H9 (cell line): ENCODE measurements at regions not wholly inside any gene's neighbourhood (a gene's known extent, or its start where the extent isn't known, plus 50 kb on each side); places are given as distances from the start of the nearest gene placed in this dataset.

Experiments used
- DNase-seq: peaks from one replicate; pipeline ENCODE4 v3.0.0-alpha.2; 2017
- H2AFZ ChIP-seq: one replicate; pipeline ENCODE4 v1.6.1; 2013; ENCODE audit warnings: mild to moderate bottlenecking, low read length, control low read depth, moderate library complexity
- H2AK5ac ChIP-seq: 2 replicates; pipeline ENCODE4 v1.6.1; 2013; ENCODE audit warnings: low read length, control low read depth, mixed read lengths; ENCODE audit not compliant: insufficient read length
- H2BK120ac ChIP-seq: one replicate; pipeline ENCODE4 v1.6.1; 2013; ENCODE audit warnings: low read depth, mild to moderate bottlenecking, low read length, control low read depth, inconsistent platforms; ENCODE audit not compliant: poor library complexity, severe bottlenecking
- H2BK12ac ChIP-seq: 2 replicates; pipeline ENCODE4 v1.6.1; 2013; ENCODE audit warnings: low read length, control low read depth, mixed read lengths, low read depth; ENCODE audit not compliant: insufficient read length
- H2BK15ac ChIP-seq: 2 replicates; pipeline ENCODE4 v1.6.1; 2013; ENCODE audit warnings: low read depth, low read length, control low read depth
- H2BK20ac ChIP-seq: one replicate; pipeline ENCODE4 v1.6.1; 2013; ENCODE audit warnings: low read depth, mild to moderate bottlenecking, low read length, control low read depth, inconsistent platforms; ENCODE audit not compliant: poor library complexity, severe bottlenecking
- H2BK5ac ChIP-seq: 2 replicates; pipeline ENCODE4 v1.6.1; 2013; ENCODE audit warnings: low read length, control low read depth, mixed read lengths; ENCODE audit not compliant: insufficient read length
- H3K14ac ChIP-seq: 2 replicates; pipeline ENCODE4 v1.6.1; 2013; ENCODE audit warnings: low read length, control low read depth; ENCODE audit not compliant: insufficient read depth
- H3K18ac ChIP-seq: 2 replicates; pipeline ENCODE4 v1.6.1; 2013; ENCODE audit warnings: low read depth, mild to moderate bottlenecking, mixed read lengths, low read length, control low read depth; ENCODE audit not compliant: insufficient read length
- H3K23ac ChIP-seq: 2 replicates; pipeline ENCODE4 v1.6.1; 2013; ENCODE audit warnings: low read length, control low read depth, mixed read lengths, low read depth; ENCODE audit not compliant: insufficient read length
- H3K23me2 ChIP-seq: 2 replicates; pipeline ENCODE4 v1.6.1; 2013; ENCODE audit warnings: low read depth, mild to moderate bottlenecking, mixed read lengths, low read length, control low read depth; ENCODE audit not compliant: insufficient read length, poor library complexity, severe bottlenecking
- H3K27ac ChIP-seq: 2 replicates; pipeline ENCODE4 v1.5.1; 2013; ENCODE audit warnings: low read length, control low read depth, mixed read lengths, low read depth; ENCODE audit not compliant: insufficient read length
- H3K27me3 ChIP-seq: 2 replicates; pipeline ENCODE4 v1.6.1; 2013; ENCODE audit warnings: low read length, control low read depth, inconsistent platforms; ENCODE audit not compliant: insufficient read depth
- H3K4ac ChIP-seq: 2 replicates; pipeline ENCODE4 v1.6.1; 2013; ENCODE audit warnings: low read depth, mild to moderate bottlenecking, control low read depth, inconsistent platforms, low read length, moderate library complexity
- H3K4me1 ChIP-seq: 2 replicates; pipeline ENCODE4 v1.6.1; 2013; ENCODE audit warnings: low read length, control low read depth, inconsistent platforms; ENCODE audit not compliant: insufficient read depth
- H3K4me2 ChIP-seq: 2 replicates; pipeline ENCODE4 v1.6.1; 2013; ENCODE audit warnings: low read length, control low read depth, mixed read lengths; ENCODE audit not compliant: insufficient read length, insufficient read depth
- H3K56ac ChIP-seq: 2 replicates; pipeline ENCODE4 v1.6.1; 2013; ENCODE audit warnings: low read depth, mild to moderate bottlenecking, mixed read lengths, low read length, control low read depth; ENCODE audit not compliant: insufficient read length
- H3K79me1 ChIP-seq: 2 replicates; pipeline ENCODE4 v1.6.1; 2013; ENCODE audit warnings: low read depth, mild to moderate bottlenecking, moderate library complexity, low read length, control low read depth, inconsistent platforms; ENCODE audit not compliant: insufficient read depth, poor library complexity, severe bottlenecking
- H3K79me2 ChIP-seq: 2 replicates; pipeline ENCODE4 v1.6.1; 2013; ENCODE audit warnings: low read length, control low read depth, inconsistent platforms; ENCODE audit not compliant: insufficient read depth
- H3K9ac ChIP-seq: 2 replicates; pipeline ENCODE4 v1.6.1; 2013; ENCODE audit warnings: low read length, control low read depth, mixed read lengths; ENCODE audit not compliant: insufficient read length; ENCODE audit errors: extremely low read depth
- H3K9me3 ChIP-seq: one replicate; pipeline ENCODE4 v1.6.1; 2013; ENCODE audit warnings: low read depth, low read length, inconsistent platforms; ENCODE audit not compliant: control insufficient read depth
- H3T11ph ChIP-seq: one replicate; pipeline ENCODE4 v1.6.1; 2013; ENCODE audit warnings: mild to moderate bottlenecking, low read length, control low read depth, inconsistent platforms
- H4K20me1 ChIP-seq: one replicate; pipeline ENCODE4 v1.6.1; 2013; ENCODE audit not compliant: control insufficient read depth, insufficient read length, insufficient read depth
- H4K5ac ChIP-seq: 2 replicates; pipeline ENCODE4 v1.6.1; 2013; ENCODE audit warnings: low read depth, mild to moderate bottlenecking, mixed read lengths, low read length, control low read depth; ENCODE audit not compliant: insufficient read length
- H4K8ac ChIP-seq: replicated peaks from 2 replicates; pipeline ENCODE4 v1.6.1; 2013; ENCODE audit warnings: low read length, control low read depth, mixed read lengths, low read depth; ENCODE audit not compliant: insufficient read length
- H4K91ac ChIP-seq: 2 replicates; pipeline ENCODE4 v1.6.1; 2013; ENCODE audit warnings: low read depth, mild to moderate bottlenecking, moderate library complexity, mixed read lengths, low read length, control low read depth; ENCODE audit not compliant: insufficient read length
- H3K27ac Mint-ChIP-seq, 3 experiments: 2 replicates in 2 of 3; 3 replicates in 1 of 3; pipeline ENCODE4 v1.8.0; 2020 to 2021; ENCODE audit warnings: mixed read lengths in 3 of 3, mild to moderate bottlenecking in 1 of 3, moderate library complexity in 1 of 3
- H3K27me3 Mint-ChIP-seq: 2 replicates; pipeline ENCODE4 v1.8.0; 2021; ENCODE audit warnings: low read depth, mild to moderate bottlenecking, moderate library complexity, mixed read lengths
- H3K36me3 Mint-ChIP-seq, 3 experiments: 2 replicates in 2 of 3; 3 replicates in 1 of 3; pipeline ENCODE4 v1.8.0; 2020 to 2021; ENCODE audit warnings: low read depth in 3 of 3, mixed read lengths in 3 of 3; ENCODE audit not compliant: insufficient read depth in 1 of 3
- H3K4me1 Mint-ChIP-seq, 2 experiments: 2 replicates each; pipeline ENCODE4 v1.8.0; 2020; ENCODE audit warnings: mixed read lengths in 2 of 2
- H3K4me3 Mint-ChIP-seq, 2 experiments: 2 replicates in 1 of 2; 3 replicates in 1 of 2; pipeline ENCODE4 v1.8.0; 2020 to 2021; ENCODE audit warnings: mild to moderate bottlenecking in 2 of 2, mixed read lengths in 2 of 2, moderate library complexity in 1 of 2
- H3K9me3 Mint-ChIP-seq, 2 experiments: 2 replicates in 1 of 2; 3 replicates in 1 of 2; pipeline ENCODE4 v1.8.0; 2020; ENCODE audit warnings: mild to moderate bottlenecking in 2 of 2, mixed read lengths in 2 of 2, moderate library complexity in 1 of 2
- CTCF ChIP-seq: fragments of 200-600 bp; sonication (generic); conservative IDR thresholded peaks from 3 replicates; pipeline ENCODE4 v1.8.0; 2021; ENCODE audit warnings: antibody characterized with exemption, mild to moderate bottlenecking
- WGBS: extraction: QIAGEN DNeasy Blood & Tissue Kit; methylation state at CpG from one replicate; pipeline ENCODE4 v1.1.7; 2013; ENCODE audit warnings: missing lambda C conversion rate, low lambda C conversion rate, mixed read lengths; ENCODE audit not compliant: insufficient read length; ENCODE audit errors: extremely low coverage; 5-methylcytosine and 5-hydroxymethylcytosine counted together

DNA sequence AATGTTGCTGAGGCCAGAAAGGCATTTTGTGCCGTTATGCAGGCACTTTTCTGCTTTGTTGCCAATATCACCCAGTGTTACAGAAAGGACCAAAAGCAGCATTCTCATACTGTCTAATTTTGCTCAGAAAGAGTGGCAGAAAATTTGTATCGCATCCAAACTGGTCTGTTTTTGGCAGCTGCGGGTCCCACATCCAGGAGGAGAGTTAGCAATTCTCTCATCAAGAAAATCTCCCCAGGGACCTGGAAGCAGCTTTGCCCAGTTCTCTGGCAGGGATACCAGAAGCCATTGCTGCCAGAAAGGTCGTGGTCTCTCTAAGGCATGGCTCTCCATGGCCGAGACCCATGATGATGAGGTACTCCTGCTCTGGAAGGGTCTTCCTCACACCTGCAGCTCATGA, 489.2 kb upstream of the ZMIZ1 start:
- Histone ChIP-seq H3K4me2 (no peak overlapping the region), H2AK5ac (no peak overlapping the region), H3K23ac (no peak overlapping the region), H2BK12ac (no peak overlapping the region), H4K91ac (no peak overlapping the region), H3K18ac (no peak overlapping the region), H3K27me3 (no peaks in the 10 kb centered on the region), H3K4me1 (no peaks in the 10 kb centered on the region), H2AFZ (no peak overlapping the region), H2BK20ac (no peak overlapping the region), H2BK5ac (no peak overlapping the region), H3K79me2 (no peaks in the 10 kb centered on the region), H4K5ac (no peak overlapping the region), H3T11ph (no peak overlapping the region), H2BK15ac (no peak overlapping the region), H3K56ac (no peak overlapping the region), H3K9me3 (no peaks in the 10 kb centered on the region), H3K27ac (no peak overlapping the region), H3K14ac (no peak overlapping the region), H4K8ac (no peak overlapping the region), H3K79me1 (no peaks in the 10 kb centered on the region), H2BK120ac (no peak overlapping the region), H3K4ac (no peak overlapping the region), H3K9ac (no peak overlapping the region), H3K23me2 (no peaks in the 10 kb centered on the region), H4K20me1 (no peaks in the 10 kb centered on the region)
- H3K9me3 Mint-ChIP-seq = no peaks in the 10 kb centered on the region
- no peak for TF ChIP-seq CTCF
- H3K27me3 Mint-ChIP-seq = peaks cover 4% of the 10 kb centered on the region
- no peak overlapping the region for H3K4me3 Mint-ChIP-seq
- peaks cover 2 to 7% of the 10 kb centered on the region in 2 experiments; a peak in 3 of 4 replicates for H3K4me1 Mint-ChIP-seq
- no peak for DNase-seq
- no peak overlapping the region for H3K27ac Mint-ChIP-seq
- WGBS = no CpG with 5 or more reads among the region's 5 CpGs
- no peaks in the 10 kb centered on the region for H3K36me3 Mint-ChIP-seq
